ENCODE measurements at regions not wholly inside any gene's neighbourhood (a gene's known extent, or its start where the extent isn't known, plus 50 kb on each side); places are given as distances from the start of the nearest gene placed in this dataset.

DNA sequence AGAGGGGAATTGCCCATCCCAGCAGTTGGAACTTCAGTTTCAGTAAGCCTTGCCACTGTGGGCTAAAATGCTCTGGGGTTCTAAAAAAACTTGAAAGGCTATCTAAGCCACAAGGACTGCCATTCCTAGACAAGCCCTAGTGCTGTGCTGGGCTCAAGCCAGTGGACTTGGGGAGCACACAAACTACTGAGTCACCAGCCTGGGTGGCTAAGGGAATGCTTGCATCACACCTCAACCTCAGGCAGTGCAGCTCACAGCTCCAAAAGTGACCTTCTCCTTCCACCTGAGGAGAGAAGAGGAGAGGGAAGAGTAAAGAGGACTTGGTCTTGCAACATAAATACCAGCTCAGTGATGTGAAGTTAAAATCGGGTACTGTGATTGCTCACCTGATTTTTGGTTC is 116.7 kb upstream of the GLRA2 start:
- no peaks in the 10 kb centered on the region for H3K79me2 ChIP-seq (ENCODE audit: insufficient read depth, low read length)
- no peak overlapping the region for H2AFZ ChIP-seq (ENCODE audit: low read length)
- TF ChIP-seq, protein P1, sequence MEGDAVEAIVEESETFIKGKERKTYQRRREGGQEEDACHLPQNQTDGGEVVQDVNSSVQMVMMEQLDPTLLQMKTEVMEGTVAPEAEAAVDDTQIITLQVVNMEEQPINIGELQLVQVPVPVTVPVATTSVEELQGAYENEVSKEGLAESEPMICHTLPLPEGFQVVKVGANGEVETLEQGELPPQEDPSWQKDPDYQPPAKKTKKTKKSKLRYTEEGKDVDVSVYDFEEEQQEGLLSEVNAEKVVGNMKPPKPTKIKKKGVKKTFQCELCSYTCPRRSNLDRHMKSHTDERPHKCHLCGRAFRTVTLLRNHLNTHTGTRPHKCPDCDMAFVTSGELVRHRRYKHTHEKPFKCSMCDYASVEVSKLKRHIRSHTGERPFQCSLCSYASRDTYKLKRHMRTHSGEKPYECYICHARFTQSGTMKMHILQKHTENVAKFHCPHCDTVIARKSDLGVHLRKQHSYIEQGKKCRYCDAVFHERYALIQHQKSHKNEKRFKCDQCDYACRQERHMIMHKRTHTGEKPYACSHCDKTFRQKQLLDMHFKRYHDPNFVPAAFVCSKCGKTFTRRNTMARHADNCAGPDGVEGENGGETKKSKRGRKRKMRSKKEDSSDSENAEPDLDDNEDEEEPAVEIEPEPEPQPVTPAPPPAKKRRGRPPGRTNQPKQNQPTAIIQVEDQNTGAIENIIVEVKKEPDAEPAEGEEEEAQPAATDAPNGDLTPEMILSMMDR (IDR thresholded peaks at IDR 0.05; ENCODE audit: low read length): no peak
- no peak for TF ChIP-seq EZH2 (IDR thresholded peaks at IDR 0.05; ENCODE audit: borderline replicate concordance, low read length)
- H3K36me3 ChIP-seq (ENCODE audit: insufficient read depth, low read length): no peaks in the 10 kb centered on the region
- H3K4me1 ChIP-seq (ENCODE audit: insufficient read depth, low read length, severe bottlenecking): no peaks in the 10 kb centered on the region
- no peak overlapping the region for H3K4me2 ChIP-seq (ENCODE audit: low read length)
- H3K9me2 ChIP-seq (ENCODE audit: low read depth, low read length): no peaks in the 10 kb centered on the region
- H4K20me1 ChIP-seq (ENCODE audit: insufficient read depth, low read length): no peaks in the 10 kb centered on the region
- no peak overlapping the region for H3K4me3 ChIP-seq (ENCODE audit: low read depth, low read length, poor library complexity, severe bottlenecking)
- no peak overlapping the region for H3K9ac ChIP-seq (ENCODE audit: low read length)
- H3K27me3 ChIP-seq (ENCODE audit: insufficient read depth, low read length): no peaks in the 10 kb centered on the region
- no peaks in the 10 kb centered on the region for H3F3A ChIP-seq (ENCODE audit: insufficient read depth, low read length)
- no peak overlapping the region for H3K27ac ChIP-seq (ENCODE audit: low read depth, low read length, poor library complexity, severe bottlenecking)
- no peaks in the 10 kb centered on the region for H3K9me3 ChIP-seq (ENCODE audit: low read length)

- no peak overlapping the region for H3K4me3 ChIP-seq (ENCODE audit: low read depth, low read length, poor library complexity, severe bottlenecking)
- H3K79me2 ChIP-seq (ENCODE audit: insufficient read depth, low read length): no peaks in the 10 kb centered on the region
- H3K27ac ChIP-seq (ENCODE audit: low read depth, low read length, poor library complexity, severe bottlenecking): no peak overlapping the region
- H2AFZ ChIP-seq (ENCODE audit: low read length): no peak overlapping the region
- TF ChIP-seq, protein P1 (IDR thresholded peaks at IDR 0.05; ENCODE audit: low read length): no peak
- TF ChIP-seq EZH2 (IDR thresholded peaks at IDR 0.05; ENCODE audit: borderline replicate concordance, low read length): no peak
- H3K36me3 ChIP-seq (ENCODE audit: insufficient read depth, low read length): no peaks in the 10 kb centered on the region
- no peaks in the 10 kb centered on the region for H3K27me3 ChIP-seq (ENCODE audit: insufficient read depth, low read length)
- no peak overlapping the region for H3K4me2 ChIP-seq (ENCODE audit: low read length)
- no peaks in the 10 kb centered on the region for H3K9me3 ChIP-seq (ENCODE audit: low read length)
- H4K20me1 ChIP-seq (ENCODE audit: insufficient read depth, low read length): no peaks in the 10 kb centered on the region
- no peaks in the 10 kb centered on the region for H3F3A ChIP-seq (ENCODE audit: insufficient read depth, low read length)
- no peak overlapping the region for H3K9ac ChIP-seq (ENCODE audit: low read length)
- H3K9me2 ChIP-seq (ENCODE audit: low read depth, low read length): no peaks in the 10 kb centered on the region
- no peaks in the 10 kb centered on the region for H3K4me1 ChIP-seq (ENCODE audit: insufficient read depth, low read length, severe bottlenecking)
These were observed 118.0 kb upstream of the GLRA2 start for GRCh38 chrX:14411326-14411725.

GRCh38 chrX:14409341-14409740 is 120.0 kb upstream of the GLRA2 start:
- no peaks in the 10 kb centered on the region for H3F3A ChIP-seq (ENCODE audit: insufficient read depth, low read length)
- H3K9ac ChIP-seq (ENCODE audit: low read length): no peak overlapping the region
- no peaks in the 10 kb centered on the region for H3K9me2 ChIP-seq (ENCODE audit: low read depth, low read length)
- H3K79me2 ChIP-seq (ENCODE audit: insufficient read depth, low read length): no peaks in the 10 kb centered on the region
- H3K27me3 ChIP-seq (ENCODE audit: insufficient read depth, low read length): no peaks in the 10 kb centered on the region
- no peaks in the 10 kb centered on the region for H3K4me1 ChIP-seq (ENCODE audit: insufficient read depth, low read length, severe bottlenecking)
- H2AFZ ChIP-seq (ENCODE audit: low read length): no peak overlapping the region
- H4K20me1 ChIP-seq (ENCODE audit: insufficient read depth, low read length): no peaks in the 10 kb centered on the region
- no peak overlapping the region for H3K27ac ChIP-seq (ENCODE audit: low read depth, low read length, poor library complexity, severe bottlenecking)
- no peaks in the 10 kb centered on the region for H3K36me3 ChIP-seq (ENCODE audit: insufficient read depth, low read length)
- no peak overlapping the region for H3K4me2 ChIP-seq (ENCODE audit: low read length)
- no peak overlapping the region for H3K4me3 ChIP-seq (ENCODE audit: low read depth, low read length, poor library complexity, severe bottlenecking)
- no peaks in the 10 kb centered on the region for H3K9me3 ChIP-seq (ENCODE audit: low read length)
- TF ChIP-seq EZH2 (IDR thresholded peaks at IDR 0.05; ENCODE audit: borderline replicate concordance, low read length): no peak
- TF ChIP-seq, protein P1 (IDR thresholded peaks at IDR 0.05; ENCODE audit: low read length): no peak
